SK-N-SH (cell line): ENCODE measurements at regions not wholly inside any gene's neighbourhood (a gene's known extent, or its start where the extent isn't known, plus 50 kb on each side); places are given as distances from the start of the nearest gene placed in this dataset.

Source experiments
- CTCF ChIA-PET: fragments of 300-600, 350-600 bp; formaldehyde crosslinking; extraction: SDS; loops from one replicate; lab custom pipeline; 2021; lab: Yijun Ruan, JAX
- POLR2A ChIA-PET: fragments of 350-600 bp; sonication (Branson Sonifier 250); formaldehyde crosslinking; extraction: SDS; loops from one replicate; lab custom pipeline; 2020; ENCODE audit warnings: antibody characterized with exemption, inconsistent platforms; lab: Yijun Ruan, JAX
- DNase-seq: peaks from one replicate; pipeline ENCODE4 v3.0.0; 2012
- H2AFZ ChIP-seq: fragments of 200-600 bp; sonication (generic); 2 replicates; pipeline ENCODE4 v1.8.1; 2016; ENCODE audit warnings: antibody characterized with exemption, mild to moderate bottlenecking, low read depth
- H3F3A ChIP-seq: fragments of 200-600 bp; sonication (generic); replicated peaks from 2 replicates; pipeline ENCODE3; 2016; ENCODE audit warnings: antibody characterized with exemption, mild to moderate bottlenecking; ENCODE audit not compliant: insufficient read depth
- H3K27ac ChIP-seq, 2 experiments: fragments of 200-500 bp in 1 of 2; fragments of 200-600 bp in 1 of 2; sonication (Bioruptor generic) in 1 of 2; sonication (generic), shearing (Covaris generic) in 1 of 2; 2 replicates each; pipeline versions ENCODE4 v1.5.1 to v1.6.1; 2014 to 2016; ENCODE audit warnings: low read depth in 2 of 2, inconsistent platforms in 1 of 2, low read length in 1 of 2, mild to moderate bottlenecking in 1 of 2, mixed read lengths in 1 of 2
- H3K27me3 ChIP-seq: fragments of 200-600 bp; sonication (generic), shearing (Covaris generic); 2 replicates; pipeline ENCODE4 v1.6.1; 2016; ENCODE audit warnings: mixed run types; ENCODE audit not compliant: insufficient read depth
- H3K36me3 ChIP-seq, 2 experiments: fragments of 200-500 bp in 1 of 2; fragments of 200-600 bp in 1 of 2; sonication (Bioruptor generic) in 1 of 2; sonication (generic) in 1 of 2; replicated peaks in 1 of 2; 2 replicates each; pipeline versions ENCODE3 to v1.5.1; 2014 to 2016; ENCODE audit warnings: low read length in 1 of 2, mild to moderate bottlenecking in 1 of 2; ENCODE audit not compliant: insufficient read depth in 2 of 2, control insufficient read depth in 1 of 2
- H3K4me1 ChIP-seq, 2 experiments: fragments of 200-500 bp in 1 of 2; fragments of 200-600 bp in 1 of 2; sonication (Bioruptor generic) in 1 of 2; sonication (generic), shearing (Covaris generic) in 1 of 2; 2 replicates each; pipeline versions ENCODE4 v1.5.1 to v1.6.1; 2014 to 2016; ENCODE audit warnings: low read depth in 1 of 2, low read length in 1 of 2, mixed run types in 1 of 2; ENCODE audit not compliant: insufficient read depth in 2 of 2, control insufficient read depth in 1 of 2
- H3K4me2 ChIP-seq: fragments of 200-600 bp; sonication (generic), shearing (Covaris generic); 2 replicates; pipeline ENCODE4 v1.6.1; 2017; ENCODE audit warnings: mixed run types
- H3K4me3 ChIP-seq, 2 experiments: fragments of 200-500 bp in 1 of 2; fragments of 200-600 bp in 1 of 2; sonication (Bioruptor generic) in 1 of 2; sonication (generic), shearing (Covaris generic) in 1 of 2; 2 replicates each; pipeline versions ENCODE4 v1.5.1 to v1.8.1; 2014 to 2016; ENCODE audit warnings: low read depth in 2 of 2, inconsistent platforms in 1 of 2, low read length in 1 of 2, mild to moderate bottlenecking in 1 of 2, mixed read lengths in 1 of 2, moderate library complexity in 1 of 2
- H3K79me2 ChIP-seq: fragments of 200-600 bp; sonication (generic); 2 replicates; pipeline ENCODE4 v1.8.1; 2017; ENCODE audit warnings: mild to moderate bottlenecking; ENCODE audit not compliant: insufficient read depth
- H3K9ac ChIP-seq: fragments of 200-600 bp; sonication (generic); 2 replicates; pipeline ENCODE4 v1.6.1; 2017; ENCODE audit warnings: mixed run types
- H3K9me2 ChIP-seq: fragments of 200-600 bp; sonication (generic); 2 replicates; pipeline ENCODE4 v1.6.1; 2017; ENCODE audit warnings: mixed run types
- H3K9me3 ChIP-seq: fragments of 200-600 bp; sonication (generic); 2 replicates; pipeline ENCODE4 v1.6.1; 2017; ENCODE audit warnings: mixed run types, mild to moderate bottlenecking, moderate library complexity
- H4K20me1 ChIP-seq: fragments of 200-600 bp; sonication (generic); 2 replicates; pipeline ENCODE4 v1.6.1; 2017; ENCODE audit warnings: mild to moderate bottlenecking, mixed run types; ENCODE audit not compliant: insufficient read depth
- ELF1 ChIP-seq: IDR thresholded peaks from 2 replicates; pipeline ENCODE4 v1.4.0; 2012
- EP300 ChIP-seq, 2 experiments: IDR thresholded peaks; 2 replicates each; pipeline versions ENCODE4 v1.4.0 to v1.6.1; 2012; ENCODE audit warnings: borderline replicate concordance in 1 of 2, low read depth in 1 of 2, low read length in 1 of 2
- FOXJ3 ChIP-seq: sonication (generic); formaldehyde crosslinking; IDR thresholded peaks from 2 replicates; pipeline ENCODE4 v1.5.1; 2020; ENCODE audit warnings: mild to moderate bottlenecking, missing genetic modification reagents
- FOXM1 ChIP-seq: IDR thresholded peaks from 2 replicates; pipeline ENCODE4 v1.4.0; 2012; ENCODE audit warnings: low read depth, mild to moderate bottlenecking
- GATA2 ChIP-seq: sonication (generic); formaldehyde crosslinking; IDR thresholded peaks from 2 replicates; pipeline ENCODE4 v1.5.0; 2020; ENCODE audit warnings: mild to moderate bottlenecking, missing genetic modification reagents
- JUND ChIP-seq: IDR thresholded peaks from 2 replicates; pipeline ENCODE4 v1.4.0; 2012
- NFIC ChIP-seq: IDR thresholded peaks from 2 replicates; pipeline ENCODE4 v1.4.0; 2012; ENCODE audit warnings: borderline replicate concordance
- RCOR1 ChIP-seq: fragments of 150-350 bp; IDR thresholded peaks from 2 replicates; pipeline ENCODE4 v1.6.1; 2017; ENCODE audit warnings: antibody characterized with exemption, low read length
- RFX5 ChIP-seq: IDR thresholded peaks from 2 replicates; pipeline ENCODE4 v1.6.1; 2012; ENCODE audit warnings: mild to moderate bottlenecking, improper control_type of control experiment, low read length
- TEAD4 ChIP-seq: IDR thresholded peaks from 2 replicates; pipeline ENCODE4 v1.4.0; 2012; ENCODE audit warnings: mild to moderate bottlenecking, borderline replicate concordance; ENCODE audit not compliant: insufficient read depth
- WGBS: methylation state at CpG from one replicate; pipeline ENCODE4 v1.1.6; 2017; ENCODE audit warnings: low lambda C conversion rate; 5-methylcytosine and 5-hydroxymethylcytosine counted together
- TF ChIP-seq, protein P1 (sequence below): fragments of 200-600 bp; sonication (generic); IDR thresholded peaks from 2 replicates; pipeline ENCODE4 v1.6.1; 2017; ENCODE audit warnings: antibody characterized with exemption, mild to moderate bottlenecking, moderate library complexity
- TF ChIP-seq, protein P2 (sequence below): IDR thresholded peaks from 2 replicates; pipeline ENCODE4 v1.4.0; 2012; ENCODE audit warnings: low read depth
- TF ChIP-seq, protein P3 (sequence below): IDR thresholded peaks from 2 replicates; pipeline ENCODE4 v1.6.1; 2012; ENCODE audit warnings: mild to moderate bottlenecking, low read depth, low read length, moderate library complexity
- TF ChIP-seq, protein P4 (sequence below): IDR thresholded peaks from 2 replicates; pipeline ENCODE4; 2012

DNA sequence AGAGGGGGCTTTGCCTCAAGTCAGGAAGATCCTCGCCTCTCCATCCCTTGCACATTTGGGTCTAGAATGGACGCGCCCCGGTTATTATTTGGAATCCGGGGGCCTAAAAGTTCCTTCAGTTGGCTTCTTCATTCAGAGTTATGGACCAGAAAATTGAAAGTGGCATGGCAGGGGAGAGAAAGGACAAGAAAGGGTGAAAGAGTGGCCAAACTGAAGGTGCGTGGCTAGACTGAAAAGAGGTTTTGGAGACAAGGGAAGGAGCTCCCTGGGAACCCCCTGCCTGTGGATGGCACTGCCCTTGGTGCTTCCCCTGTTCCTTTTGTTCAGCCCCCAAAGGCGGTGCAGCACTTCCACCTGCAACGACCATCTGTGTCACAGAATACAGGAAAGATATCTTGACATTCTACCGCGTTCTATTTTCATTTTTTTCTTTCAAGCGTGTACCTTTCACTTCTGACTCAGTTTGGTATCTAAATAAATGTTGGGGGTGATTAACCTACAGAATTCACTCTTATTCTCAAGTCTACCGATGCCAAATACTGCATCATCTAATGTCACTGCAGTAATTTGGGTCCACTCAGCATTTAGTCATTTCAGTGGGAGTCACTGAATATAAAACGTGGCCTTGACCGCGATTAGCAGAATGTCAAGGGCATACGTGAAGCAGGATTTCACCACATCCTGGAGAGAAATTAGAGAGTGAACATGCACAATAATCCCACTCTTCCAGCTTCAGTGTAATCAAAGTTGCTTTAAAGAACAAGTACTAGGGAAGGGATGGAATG lies 88.1 kb upstream of the ARHGAP32 start:
- Histone ChIP-seq H3K9me3 (no peaks in the 10 kb centered on the region), H3K4me2 (peak overlapping the region; percentile 85), H3K4me3 (peak overlapping the region; percentile 61 to 77), H4K20me1 (peaks cover 23% of the 10 kb centered on the region), H3K4me1 (peaks cover 10 to 14% of the 10 kb centered on the region in 2 experiments; a peak in 3 of 4 replicates), H3K27ac (peak overlapping the region in 1 of 2 experiments; percentile 68; a peak in 2 of 4 replicates), H3K79me2 (peaks cover 34% of the 10 kb centered on the region), H3K9ac (peak overlapping the region; percentile 62), H3F3A (no peaks in the 10 kb centered on the region), H2AFZ (peak overlapping the region; percentile 77), H3K36me3 (no peaks in the 10 kb centered on the region), H3K27me3 (no peaks in the 10 kb centered on the region), H3K9me2 (no peaks in the 10 kb centered on the region)
- ChIA-PET CTCF (interaction anchor here (0.7 to 1.5 kb wide), 4 partner anchors 23 to 161 kb away, joined by 3 to 5 read pairs (median 3); no protein-coding TSS in a partner anchor), POLR2A (no interaction called here)
- 49% methylated on average over 16 of the region's 16 CpGs for WGBS
- DNase-seq: peak; percentile 34
- TF ChIP-seq FOXM1 (no peak), FOXJ3 (CRISPR knock-in tag) (no peak), TEAD4 (no peak)
- TF ChIP-seq, protein P1, sequence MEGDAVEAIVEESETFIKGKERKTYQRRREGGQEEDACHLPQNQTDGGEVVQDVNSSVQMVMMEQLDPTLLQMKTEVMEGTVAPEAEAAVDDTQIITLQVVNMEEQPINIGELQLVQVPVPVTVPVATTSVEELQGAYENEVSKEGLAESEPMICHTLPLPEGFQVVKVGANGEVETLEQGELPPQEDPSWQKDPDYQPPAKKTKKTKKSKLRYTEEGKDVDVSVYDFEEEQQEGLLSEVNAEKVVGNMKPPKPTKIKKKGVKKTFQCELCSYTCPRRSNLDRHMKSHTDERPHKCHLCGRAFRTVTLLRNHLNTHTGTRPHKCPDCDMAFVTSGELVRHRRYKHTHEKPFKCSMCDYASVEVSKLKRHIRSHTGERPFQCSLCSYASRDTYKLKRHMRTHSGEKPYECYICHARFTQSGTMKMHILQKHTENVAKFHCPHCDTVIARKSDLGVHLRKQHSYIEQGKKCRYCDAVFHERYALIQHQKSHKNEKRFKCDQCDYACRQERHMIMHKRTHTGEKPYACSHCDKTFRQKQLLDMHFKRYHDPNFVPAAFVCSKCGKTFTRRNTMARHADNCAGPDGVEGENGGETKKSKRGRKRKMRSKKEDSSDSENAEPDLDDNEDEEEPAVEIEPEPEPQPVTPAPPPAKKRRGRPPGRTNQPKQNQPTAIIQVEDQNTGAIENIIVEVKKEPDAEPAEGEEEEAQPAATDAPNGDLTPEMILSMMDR: no peak
- TF ChIP-seq, protein P2, sequence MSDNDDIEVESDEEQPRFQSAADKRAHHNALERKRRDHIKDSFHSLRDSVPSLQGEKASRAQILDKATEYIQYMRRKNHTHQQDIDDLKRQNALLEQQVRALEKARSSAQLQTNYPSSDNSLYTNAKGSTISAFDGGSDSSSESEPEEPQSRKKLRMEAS: no peak
- TF ChIP-seq, protein P3, sequence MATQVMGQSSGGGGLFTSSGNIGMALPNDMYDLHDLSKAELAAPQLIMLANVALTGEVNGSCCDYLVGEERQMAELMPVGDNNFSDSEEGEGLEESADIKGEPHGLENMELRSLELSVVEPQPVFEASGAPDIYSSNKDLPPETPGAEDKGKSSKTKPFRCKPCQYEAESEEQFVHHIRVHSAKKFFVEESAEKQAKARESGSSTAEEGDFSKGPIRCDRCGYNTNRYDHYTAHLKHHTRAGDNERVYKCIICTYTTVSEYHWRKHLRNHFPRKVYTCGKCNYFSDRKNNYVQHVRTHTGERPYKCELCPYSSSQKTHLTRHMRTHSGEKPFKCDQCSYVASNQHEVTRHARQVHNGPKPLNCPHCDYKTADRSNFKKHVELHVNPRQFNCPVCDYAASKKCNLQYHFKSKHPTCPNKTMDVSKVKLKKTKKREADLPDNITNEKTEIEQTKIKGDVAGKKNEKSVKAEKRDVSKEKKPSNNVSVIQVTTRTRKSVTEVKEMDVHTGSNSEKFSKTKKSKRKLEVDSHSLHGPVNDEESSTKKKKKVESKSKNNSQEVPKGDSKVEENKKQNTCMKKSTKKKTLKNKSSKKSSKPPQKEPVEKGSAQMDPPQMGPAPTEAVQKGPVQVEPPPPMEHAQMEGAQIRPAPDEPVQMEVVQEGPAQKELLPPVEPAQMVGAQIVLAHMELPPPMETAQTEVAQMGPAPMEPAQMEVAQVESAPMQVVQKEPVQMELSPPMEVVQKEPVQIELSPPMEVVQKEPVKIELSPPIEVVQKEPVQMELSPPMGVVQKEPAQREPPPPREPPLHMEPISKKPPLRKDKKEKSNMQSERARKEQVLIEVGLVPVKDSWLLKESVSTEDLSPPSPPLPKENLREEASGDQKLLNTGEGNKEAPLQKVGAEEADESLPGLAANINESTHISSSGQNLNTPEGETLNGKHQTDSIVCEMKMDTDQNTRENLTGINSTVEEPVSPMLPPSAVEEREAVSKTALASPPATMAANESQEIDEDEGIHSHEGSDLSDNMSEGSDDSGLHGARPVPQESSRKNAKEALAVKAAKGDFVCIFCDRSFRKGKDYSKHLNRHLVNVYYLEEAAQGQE: 0 out of 2 replicates have a peak, but pooled peaks have one; percentile 9

DNA sequence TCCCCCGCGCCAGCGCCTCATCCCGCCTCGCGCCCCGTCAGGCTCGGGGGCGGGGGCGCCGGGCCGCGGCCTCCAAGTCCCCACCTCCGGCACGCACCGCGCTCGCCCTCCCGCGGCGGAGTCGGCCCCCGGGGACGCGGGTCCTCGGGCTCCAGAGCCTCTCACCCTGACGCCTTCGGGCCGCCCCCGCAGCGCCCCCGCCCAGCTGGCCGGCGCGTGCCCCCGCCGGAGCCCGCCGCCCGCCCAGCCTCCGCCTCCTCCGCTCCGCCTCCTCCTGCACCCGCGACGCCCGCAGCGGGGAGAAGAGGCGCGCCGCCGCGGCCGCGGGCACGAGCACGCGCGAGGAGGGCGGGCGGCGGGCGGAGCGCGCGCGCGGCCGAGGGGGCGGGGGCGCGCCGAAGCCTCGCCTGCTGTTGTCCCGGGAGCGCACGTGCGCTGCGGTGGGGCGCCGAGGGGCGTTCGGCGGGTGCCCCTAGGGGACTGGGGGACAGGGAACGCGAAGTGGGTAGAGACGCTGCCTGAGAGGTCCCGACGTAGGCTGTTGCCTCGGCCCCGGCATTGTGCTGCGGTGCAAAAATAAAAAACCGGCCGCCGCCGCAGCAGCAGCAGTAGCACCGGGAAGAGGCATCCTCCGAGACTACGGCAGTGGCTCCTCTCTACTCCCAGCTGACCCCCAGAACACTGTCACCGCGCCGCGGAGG lies 87.4 kb upstream of the ARHGAP32 start:
- Histone ChIP-seq H3K9ac (peak overlapping the region; percentile 62), H3K4me2 (peak overlapping the region; percentile 85), H3K4me3 (peak overlapping the region; percentile 61 to 77), H3K27me3 (no peaks in the 10 kb centered on the region), H3K36me3 (no peaks in the 10 kb centered on the region), H3K9me2 (no peaks in the 10 kb centered on the region), H2AFZ (peak overlapping the region; percentile 77), H3K27ac (peak overlapping the region in 1 of 2 experiments; percentile 69; a peak in 2 of 4 replicates), H3F3A (no peaks in the 10 kb centered on the region), H3K79me2 (peaks cover 42% of the 10 kb centered on the region), H4K20me1 (peaks cover 25% of the 10 kb centered on the region), H3K9me3 (no peaks in the 10 kb centered on the region), H3K4me1 (peaks cover 10 to 14% of the 10 kb centered on the region in 2 experiments; a peak in 3 of 4 replicates)
- POLR2A ChIA-PET: no interaction called here
- DNase-seq: peak; percentile 98
- CTCF ChIA-PET: interaction anchor here (0.6 to 1.5 kb wide), 5 partner anchors 23 to 161 kb away, joined by 3 to 5 read pairs (median 3); no protein-coding TSS in a partner anchor
- WGBS: 3% methylated on average over 8 of the region's 103 CpGs
- TF ChIP-seq, protein P4, sequence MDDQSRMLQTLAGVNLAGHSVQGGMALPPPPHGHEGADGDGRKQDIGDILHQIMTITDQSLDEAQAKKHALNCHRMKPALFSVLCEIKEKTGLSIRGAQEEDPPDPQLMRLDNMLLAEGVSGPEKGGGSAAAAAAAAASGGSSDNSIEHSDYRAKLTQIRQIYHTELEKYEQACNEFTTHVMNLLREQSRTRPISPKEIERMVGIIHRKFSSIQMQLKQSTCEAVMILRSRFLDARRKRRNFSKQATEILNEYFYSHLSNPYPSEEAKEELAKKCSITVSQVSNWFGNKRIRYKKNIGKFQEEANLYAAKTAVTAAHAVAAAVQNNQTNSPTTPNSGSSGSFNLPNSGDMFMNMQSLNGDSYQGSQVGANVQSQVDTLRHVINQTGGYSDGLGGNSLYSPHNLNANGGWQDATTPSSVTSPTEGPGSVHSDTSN: no peak
- no peak for TF ChIP-seq ELF1
- no peak for TF ChIP-seq RFX5
- TF ChIP-seq, protein P2: peak; percentile 95
- TF ChIP-seq EP300 (IDR thresholded peaks at IDR 0.05; ENCODE audit: borderline replicate concordance in 1 of 2, low read depth in 1 of 2, low read length in 1 of 2): no peak
- no peak for TF ChIP-seq JUND
- no peak for TF ChIP-seq RCOR1
- no peak for TF ChIP-seq GATA2 (CRISPR knock-in tag)
- no peak for TF ChIP-seq NFIC
